Mononuclear cell (primary cell): ENCODE measurements at regions not wholly inside any gene's neighbourhood (a gene's known extent, or its start where the extent isn't known, plus 50 kb on each side); places are given as distances from the start of the nearest gene placed in this dataset.

ENCODE experiments used
- H3K27me3 ChIP-seq: 2 replicates; pipeline ENCODE4 v1.6.0; 2011; ENCODE audit warnings: low read length, control low read depth; ENCODE audit not compliant: insufficient read depth
- H3K4me1 ChIP-seq: 2 replicates; pipeline ENCODE4 v1.5.1; 2011; ENCODE audit warnings: mild to moderate bottlenecking, low read length, control low read depth; ENCODE audit not compliant: insufficient read depth
- H3K4me3 ChIP-seq: 2 replicates; pipeline ENCODE4 v1.5.1; 2011; ENCODE audit warnings: mild to moderate bottlenecking, low read length, moderate library complexity
- H3K9me3 ChIP-seq: 2 replicates; pipeline ENCODE4 v1.5.1; 2011; ENCODE audit warnings: low read depth, mild to moderate bottlenecking, control low read depth, low read length

GRCh38 chr3:188095431-188095830 lies 58.5 kb upstream of the LPP start:
- no peak overlapping the region for H3K4me3 ChIP-seq

DNA sequence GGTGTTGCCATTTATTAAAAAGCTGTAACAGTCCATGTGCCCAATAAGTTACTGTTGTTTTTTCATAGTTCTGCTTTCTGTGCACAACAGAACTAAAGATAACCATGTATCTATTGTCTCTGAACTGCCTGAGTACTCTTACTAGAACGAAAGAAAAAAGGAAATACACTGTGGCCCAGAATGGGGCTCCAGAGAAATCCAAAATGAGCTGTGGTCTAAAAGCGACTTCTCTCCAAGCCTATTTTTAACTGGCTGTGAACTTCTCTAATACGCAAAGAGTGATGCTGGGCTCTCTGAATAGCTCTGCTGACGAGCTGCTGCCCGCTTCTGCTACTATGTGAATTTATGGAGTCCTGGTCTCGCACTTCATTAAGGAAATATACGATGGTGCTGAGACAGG lies 56.2 kb upstream of the LPP start:
- Histone ChIP-seq H3K9me3 (no peaks in the 10 kb centered on the region), H3K27me3 (no peaks in the 10 kb centered on the region), H3K4me1 (peaks cover 12% of the 10 kb centered on the region), H3K4me3 (no peak overlapping the region)

More at GRCh38 chr3:188095431-188095830, 58.5 kb upstream of the LPP start:
- peaks cover 12% of the 10 kb centered on the region for H3K4me1 ChIP-seq
- no peaks in the 10 kb centered on the region for H3K9me3 ChIP-seq
- H3K27me3 ChIP-seq = no peaks in the 10 kb centered on the region

GRCh38 chr3:188099907-188100306 lies 54.0 kb upstream of the LPP start:
- H3K4me1 ChIP-seq = peaks cover 12% of the 10 kb centered on the region
- H3K9me3 ChIP-seq = no peaks in the 10 kb centered on the region
- H3K4me3 ChIP-seq = no peak overlapping the region
- no peaks in the 10 kb centered on the region for H3K27me3 ChIP-seq

DNA sequence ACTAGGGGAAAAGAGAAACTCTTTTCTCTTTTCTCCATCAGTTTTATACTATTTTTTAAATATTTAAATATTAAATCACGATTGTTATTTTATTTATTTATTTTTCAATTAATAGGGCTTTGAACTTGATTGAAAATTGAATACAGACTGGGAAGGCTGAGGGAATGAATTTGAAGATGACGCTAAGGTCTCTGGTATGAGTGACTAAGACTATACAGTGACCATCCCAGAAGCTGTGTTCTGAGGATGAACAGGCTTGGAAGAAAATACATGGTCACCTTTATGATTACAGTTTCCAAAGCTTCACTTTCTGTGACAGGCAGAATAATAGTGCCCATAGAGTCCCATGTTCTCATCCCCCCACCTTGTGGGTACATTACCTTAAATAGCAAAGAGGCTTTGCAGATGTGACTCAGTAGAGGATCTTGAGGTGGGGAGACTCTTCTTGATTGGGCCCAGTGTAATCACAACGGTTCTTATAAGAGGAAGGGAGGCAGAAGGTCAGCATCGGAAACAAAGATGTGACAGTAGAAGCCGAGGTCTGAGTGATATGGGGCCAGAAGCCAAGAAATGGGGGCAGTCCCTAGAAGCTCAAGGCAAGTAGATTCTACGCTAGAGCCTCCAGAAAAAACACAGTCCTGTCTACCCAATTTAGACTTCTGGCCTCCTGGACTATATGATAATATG lies 51.0 kb upstream of the LPP start:
- H3K4me1 ChIP-seq = peaks cover 3% of the 10 kb centered on the region
- H3K27me3 ChIP-seq = no peaks in the 10 kb centered on the region
- no peak overlapping the region for H3K4me3 ChIP-seq
- H3K9me3 ChIP-seq = no peaks in the 10 kb centered on the region

- Histone ChIP-seq H3K4me3 (no peak overlapping the region), H3K9me3 (no peaks in the 10 kb centered on the region), H3K4me1 (no peaks in the 10 kb centered on the region), H3K27me3 (no peaks in the 10 kb centered on the region)
These were observed 49.9 kb upstream of the LPP start for GRCh38 chr3:188104050-188104449.
